CD14-positive monocyte (primary cell): ENCODE measurements at regions not wholly inside any gene's neighbourhood (a gene's known extent, or its start where the extent isn't known, plus 50 kb on each side); places are given as distances from the start of the nearest gene placed in this dataset.

Experiments used
- DNase-seq, 3 donors: peaks; one replicate each; pipeline ENCODE4 v3.0.0-alpha.2; 2011 to 2022
- H2AFZ ChIP-seq: 2 replicates; pipeline ENCODE4 v1.6.0; 2012; ENCODE audit warnings: mild to moderate bottlenecking, low read depth, low read length, inconsistent platforms; ENCODE audit not compliant: insufficient read depth, poor library complexity, severe bottlenecking
- H3K27ac ChIP-seq, 2 donors: 1 replicate in 1 of 2; 2 replicates in 1 of 2; pipeline ENCODE4 v1.5.1; 2012 to 2013; ENCODE audit warnings: low read length in 2 of 2, control low read depth in 1 of 2, inconsistent platforms in 1 of 2, low read depth in 1 of 2, mild to moderate bottlenecking in 1 of 2
- H3K27me3 ChIP-seq, 2 donors: one replicate each; pipeline versions ENCODE4 v1.6.0 to v1.6.1; 2011 to 2013; ENCODE audit warnings: low read length in 2 of 2; ENCODE audit not compliant: control insufficient read depth in 2 of 2, insufficient read depth in 2 of 2
- H3K36me3 ChIP-seq, 2 donors: replicated peaks in 1 of 2; 1 replicate in 1 of 2; 2 replicates in 1 of 2; pipeline versions ENCODE4 v1.5.1 to v1.6.1; 2012 to 2013; ENCODE audit warnings: low read length in 2 of 2, control low read depth in 1 of 2, inconsistent platforms in 1 of 2, mild to moderate bottlenecking in 1 of 2; ENCODE audit not compliant: insufficient read depth in 2 of 2, control insufficient read depth in 1 of 2
- H3K4me1 ChIP-seq, 2 donors: 1 replicate in 1 of 2; 2 replicates in 1 of 2; pipeline versions ENCODE4 v1.5.1 to v1.6.1; 2012 to 2013; ENCODE audit warnings: low read length in 2 of 2, control low read depth in 1 of 2, inconsistent platforms in 1 of 2, mild to moderate bottlenecking in 1 of 2, moderate library complexity in 1 of 2; ENCODE audit not compliant: insufficient read depth in 2 of 2, control insufficient read depth in 1 of 2
- H3K4me2 ChIP-seq: replicated peaks from 2 replicates; pipeline ENCODE3; 2012; ENCODE audit warnings: low read length, moderate library complexity, mild to moderate bottlenecking; ENCODE audit not compliant: poor library complexity, severe bottlenecking; ENCODE audit errors: extremely low read depth
- H3K4me3 ChIP-seq, 3 experiments: fragments of 200-600 bp in 1 of 3; sonication (generic) in 1 of 3; replicated peaks in 1 of 3; 1 replicate in 2 of 3; 2 replicates in 1 of 3; pipeline ENCODE4 v1.5.1; 2011 to 2013; ENCODE audit warnings: low read length in 3 of 3, mild to moderate bottlenecking in 3 of 3, control low read depth in 2 of 3, low read depth in 2 of 3, inconsistent platforms in 1 of 3, moderate library complexity in 1 of 3
- H3K79me2 ChIP-seq: 2 replicates; pipeline ENCODE4 v1.6.0; 2012; ENCODE audit warnings: mild to moderate bottlenecking, control low read depth, inconsistent platforms, low read length, moderate library complexity; ENCODE audit not compliant: insufficient read depth
- H3K9ac ChIP-seq: 2 replicates; pipeline ENCODE4 v1.6.0; 2017; ENCODE audit warnings: low read length, mild to moderate bottlenecking; ENCODE audit not compliant: insufficient read depth, poor library complexity, severe bottlenecking
- H3K9me3 ChIP-seq, 2 donors: replicated peaks in 1 of 2; 1 replicate in 1 of 2; 2 replicates in 1 of 2; pipeline versions ENCODE4 v1.5.1 to v1.6.1; 2012 to 2013; ENCODE audit warnings: low read length in 2 of 2, control low read depth in 1 of 2; ENCODE audit not compliant: control insufficient read depth in 1 of 2, insufficient read depth in 1 of 2
- H4K20me1 ChIP-seq: 2 replicates; pipeline ENCODE4 v1.6.0; 2012; ENCODE audit warnings: mild to moderate bottlenecking, low read length, control low read depth, moderate library complexity; ENCODE audit not compliant: insufficient read depth
- H3K27ac Mint-ChIP-seq, 7 donors: one replicate each; pipeline ENCODE4 v1.8.0; 2020; ENCODE audit warnings: mild to moderate bottlenecking in 7 of 7, mixed read lengths in 7 of 7, moderate library complexity in 6 of 7, inconsistent platforms in 2 of 7
- H3K27me3 Mint-ChIP-seq, 3 donors: one replicate each; pipeline ENCODE4 v1.8.0; 2021 to 2022; ENCODE audit warnings: low read depth in 3 of 3, mild to moderate bottlenecking in 3 of 3, mixed read lengths in 3 of 3, moderate library complexity in 3 of 3, inconsistent platforms in 1 of 3
- H3K36me3 Mint-ChIP-seq, 2 donors: one replicate each; pipeline ENCODE4 v1.8.0; 2020; ENCODE audit warnings: mixed read lengths in 2 of 2, inconsistent platforms in 1 of 2, mild to moderate bottlenecking in 1 of 2
- H3K4me1 Mint-ChIP-seq: one replicate; pipeline ENCODE4 v1.8.0; 2020; ENCODE audit warnings: mild to moderate bottlenecking, mixed read lengths
- H3K4me3 Mint-ChIP-seq, 2 donors: one replicate each; pipeline ENCODE4 v1.8.0; 2020; ENCODE audit warnings: mild to moderate bottlenecking in 2 of 2, mixed read lengths in 2 of 2, moderate library complexity in 1 of 2
- H3K9me3 Mint-ChIP-seq, 7 donors: one replicate each; pipeline ENCODE4 v1.8.0; 2020 to 2022; ENCODE audit warnings: mixed read lengths in 7 of 7, mild to moderate bottlenecking in 6 of 7, moderate library complexity in 6 of 7, inconsistent platforms in 2 of 7
- CTCF ChIP-seq: fragments of 200-600 bp; IDR thresholded peaks from one replicate; pipeline ENCODE4 v1.8.0; 2022; ENCODE audit warnings: antibody characterized with exemption, mild to moderate bottlenecking
- WGBS: methylation state at CpG from one replicate; pipeline ENCODE4 v1.1.5; 2013; ENCODE audit warnings: missing lambda C conversion rate; ENCODE audit not compliant: insufficient coverage; 5-methylcytosine and 5-hydroxymethylcytosine counted together
- intact Hi-C, 2 donors: fragments of 100-400 bp; cut with micrococcal nuclease; formaldehyde crosslinking; loops; one replicate each; pipeline versions ENCODE4 v1.15.0 to v1.15.1; 2023

- no peaks in the 10 kb centered on the region for H3K36me3 Mint-ChIP-seq
- Histone ChIP-seq H3K9me3 (peaks cover 0 to 3% of the 10 kb centered on the region in 2 donors), H2AFZ (peak overlapping the region; percentile 80), H3K27ac (peak overlapping the region in 1 of 2 donors; percentile 57), H3K4me1 (peaks cover 11 to 18% of the 10 kb centered on the region in 2 donors), H3K9ac (peak overlapping the region; percentile 28), H4K20me1 (no peaks in the 10 kb centered on the region), H3K36me3 (no peaks in the 10 kb centered on the region), H3K27me3 (no peaks in the 10 kb centered on the region), H3K4me3 (peak overlapping the region; percentile 2 to 68 (median 19)), H3K4me2 (peak overlapping the region; percentile 79), H3K79me2 (no peaks in the 10 kb centered on the region)
- no peak for TF ChIP-seq CTCF
- 32% methylated on average over 10 of the region's 14 CpGs for WGBS
- H3K9me3 Mint-ChIP-seq: peaks cover 0 to 6% (median 0%) of the 10 kb centered on the region in 7 donors
- H3K4me3 Mint-ChIP-seq: peak overlapping the region; percentile 72 to 85
- H3K4me1 Mint-ChIP-seq: peaks cover 1% of the 10 kb centered on the region
- peak overlapping the region in 6 of 7 donors; percentile 7 to 73 (median 50) for H3K27ac Mint-ChIP-seq
- peak; percentile 61 to 74 (median 72) for DNase-seq
- intact Hi-C loops: no loop called here
- H3K27me3 Mint-ChIP-seq: peaks cover 0 to 2% (median 2%) of the 10 kb centered on the region in 3 donors
These were observed 220.5 kb upstream of the RAB6C start for GRCh38 chr2:129758784-129759471.

GRCh38 chr2:129759472-129760010, 219.9 kb upstream of the RAB6C start:
- intact Hi-C loops: no loop called here
- Histone ChIP-seq H3K27me3 (no peaks in the 10 kb centered on the region), H3K4me2 (no peak overlapping the region), H2AFZ (no peak overlapping the region), H3K4me1 (peaks cover 11 to 18% of the 10 kb centered on the region in 2 donors), H3K4me3 (no peak overlapping the region), H3K79me2 (no peaks in the 10 kb centered on the region), H3K27ac (no peak overlapping the region), H3K9ac (no peak overlapping the region), H3K9me3 (peaks cover 0 to 3% of the 10 kb centered on the region in 2 donors), H3K36me3 (no peaks in the 10 kb centered on the region), H4K20me1 (no peaks in the 10 kb centered on the region)
- Mint-ChIP-seq H3K27ac (no peak overlapping the region), H3K4me1 (peaks cover 4% of the 10 kb centered on the region), H3K36me3 (no peaks in the 10 kb centered on the region), H3K27me3 (peaks cover 0 to 5% (median 2%) of the 10 kb centered on the region in 3 donors), H3K9me3 (peaks cover 0 to 6% (median 0%) of the 10 kb centered on the region in 7 donors), H3K4me3 (no peak overlapping the region)
- no peak for TF ChIP-seq CTCF
- 100% methylated on average over 2 of the region's 2 CpGs for WGBS
- no peak for DNase-seq
